ENCODE measurements at regions not wholly inside any gene's neighbourhood (a gene's known extent, or its start where the extent isn't known, plus 50 kb on each side); places are given as distances from the start of the nearest gene placed in this dataset.
A peak's percentile ranks its signal among the peaks of the same experiment; 100 is the strongest.
"Not testable (repeated sequence)": the region's sequence is repeated elsewhere in the genome, so short reads cannot be mapped to it uniquely, and the experiment has no call there.

GRCh38 chr1:222058249-222058648 lies 316.4 kb upstream of the DUSP10 start:
- DNase-seq, result no peak

GRCh38 chr1:222057162-222057561 lies 315.3 kb upstream of the DUSP10 start:
- no peak for DNase-seq

- peak; percentile 13 to 20 for DNase-seq
Observed at GRCh38 chr1:222054416-222054815, 312.5 kb upstream of the DUSP10 start.

- no peak for DNase-seq
Observed at GRCh38 chr1:222053790-222054294, 312.0 kb upstream of the DUSP10 start.

GRCh38 chr1:222051311-222051710 lies 309.4 kb upstream of the DUSP10 start:
- not testable (repeated sequence) for DNase-seq

GRCh38 chr1:222049661-222050060 lies 307.8 kb upstream of the DUSP10 start:
- DNase-seq, result not testable (repeated sequence)

GRCh38 chr1:222049176-222049575 lies 307.3 kb upstream of the DUSP10 start:
- DNase-seq, result no peak

- peak; percentile 77 to 79 for DNase-seq
Observed at GRCh38 chr1:222048094-222048595, 306.3 kb upstream of the DUSP10 start.

GRCh38 chr1:222047366-222047765 lies 305.5 kb upstream of the DUSP10 start:
- DNase-seq, result no peak

- DNase-seq, result no peak
Observed at GRCh38 chr1:222046684-222047263, 304.9 kb upstream of the DUSP10 start.

- DNase-seq, result peak; percentile 52 to 65
Observed at GRCh38 chr1:222045786-222046185, 303.9 kb upstream of the DUSP10 start.

- DNase-seq, result no peak
Observed at GRCh38 chr1:222045236-222045635, 303.3 kb upstream of the DUSP10 start.

GRCh38 chr1:222043444-222044292 lies 301.8 kb upstream of the DUSP10 start:
- DNase-seq, result no peak

- no peak for DNase-seq
Observed at GRCh38 chr1:222042120-222042519, 300.2 kb upstream of the DUSP10 start.

- no peak for DNase-seq
Observed at GRCh38 chr1:222040955-222041354, 299.1 kb upstream of the DUSP10 start.

GRCh38 chr1:222040121-222040805 lies 298.4 kb upstream of the DUSP10 start:
- no peak for DNase-seq

- no peak for DNase-seq
Observed at GRCh38 chr1:222038971-222039370, 297.1 kb upstream of the DUSP10 start.

- DNase-seq, result no peak
Observed at GRCh38 chr1:222037720-222038119, 295.8 kb upstream of the DUSP10 start.

- DNase-seq, result peak; percentile 95 to 96
Observed at GRCh38 chr1:222034790-222035189, 292.9 kb upstream of the DUSP10 start.

GRCh38 chr1:222033450-222033849 lies 291.6 kb upstream of the DUSP10 start:
- DNase-seq, result no peak

- no peak for DNase-seq
Observed at GRCh38 chr1:222031318-222031717, 289.4 kb upstream of the DUSP10 start.

GRCh38 chr1:222028676-222029075 lies 286.8 kb upstream of the DUSP10 start:
- no peak for DNase-seq

- no peak for DNase-seq
Observed at GRCh38 chr1:222028116-222028515, 286.2 kb upstream of the DUSP10 start.

Measured in Kasumi-1 (cell line).